NB4 (cell line): ENCODE measurements at regions not wholly inside any gene's neighbourhood (a gene's known extent, or its start where the extent isn't known, plus 50 kb on each side); places are given as distances from the start of the nearest gene placed in this dataset.
"Not testable (repeated sequence)": the region's sequence is repeated elsewhere in the genome, so short reads cannot be mapped to it uniquely, and the experiment has no call there.

Experiments used
- DNase-seq: peaks from one replicate; pipeline ENCODE4 v3.0.0; 2010; ENCODE audit warnings: low read depth
- H3K4me3 ChIP-seq: one replicate; pipeline ENCODE4 v1.5.1; 2011; ENCODE audit warnings: mild to moderate bottlenecking, low read depth, low read length, moderate library complexity
- MYC ChIP-seq: IDR thresholded peaks from 2 replicates; pipeline ENCODE4 v1.6.1; 2011; ENCODE audit warnings: low read depth, low read length
- POLR2A ChIP-seq: IDR thresholded peaks from 2 replicates; pipeline ENCODE4 v1.6.1; 2011; ENCODE audit warnings: mild to moderate bottlenecking; ENCODE audit not compliant: insufficient read length; ENCODE audit errors: extremely low read depth
- TF ChIP-seq, protein P1 (sequence below): IDR thresholded peaks from 2 replicates; pipeline ENCODE4 v1.6.1; 2011; ENCODE audit warnings: low read depth, low read length
- TF ChIP-seq, protein P2 (sequence below): IDR thresholded peaks from one replicate; pipeline ENCODE4 v1.5.1; 2012; ENCODE audit warnings: low read depth, low read length

DNA sequence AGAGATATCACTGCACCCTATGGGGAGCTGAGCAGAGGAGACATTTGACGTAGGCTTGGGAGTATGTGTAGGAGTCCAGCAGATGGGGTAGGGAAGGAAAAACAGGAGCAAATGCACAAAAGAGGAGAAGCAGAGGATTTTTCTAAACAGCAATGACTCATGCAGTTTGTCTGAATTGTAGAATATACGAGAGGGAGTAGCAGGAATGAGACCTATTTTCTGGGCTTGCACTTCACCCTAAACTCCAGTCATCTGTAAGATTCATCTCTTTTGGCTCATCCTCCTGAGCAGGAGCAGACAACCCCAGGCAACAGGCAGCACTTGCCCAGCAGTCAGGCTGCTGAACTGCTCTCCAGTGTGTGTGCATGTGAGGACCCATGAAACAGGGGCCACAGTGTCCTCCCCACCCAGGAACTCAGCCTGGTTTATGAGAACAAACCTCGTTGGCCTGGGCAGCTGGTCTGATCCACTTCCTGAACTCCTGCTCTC is 100.2 kb upstream of the CDC42EP3 start:
- TF ChIP-seq, protein P1, sequence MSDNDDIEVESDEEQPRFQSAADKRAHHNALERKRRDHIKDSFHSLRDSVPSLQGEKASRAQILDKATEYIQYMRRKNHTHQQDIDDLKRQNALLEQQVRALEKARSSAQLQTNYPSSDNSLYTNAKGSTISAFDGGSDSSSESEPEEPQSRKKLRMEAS = no peak
- TF ChIP-seq POLR2A = no peak
- no peak for DNase-seq
- H3K4me3 ChIP-seq = no peak overlapping the region

DNA sequence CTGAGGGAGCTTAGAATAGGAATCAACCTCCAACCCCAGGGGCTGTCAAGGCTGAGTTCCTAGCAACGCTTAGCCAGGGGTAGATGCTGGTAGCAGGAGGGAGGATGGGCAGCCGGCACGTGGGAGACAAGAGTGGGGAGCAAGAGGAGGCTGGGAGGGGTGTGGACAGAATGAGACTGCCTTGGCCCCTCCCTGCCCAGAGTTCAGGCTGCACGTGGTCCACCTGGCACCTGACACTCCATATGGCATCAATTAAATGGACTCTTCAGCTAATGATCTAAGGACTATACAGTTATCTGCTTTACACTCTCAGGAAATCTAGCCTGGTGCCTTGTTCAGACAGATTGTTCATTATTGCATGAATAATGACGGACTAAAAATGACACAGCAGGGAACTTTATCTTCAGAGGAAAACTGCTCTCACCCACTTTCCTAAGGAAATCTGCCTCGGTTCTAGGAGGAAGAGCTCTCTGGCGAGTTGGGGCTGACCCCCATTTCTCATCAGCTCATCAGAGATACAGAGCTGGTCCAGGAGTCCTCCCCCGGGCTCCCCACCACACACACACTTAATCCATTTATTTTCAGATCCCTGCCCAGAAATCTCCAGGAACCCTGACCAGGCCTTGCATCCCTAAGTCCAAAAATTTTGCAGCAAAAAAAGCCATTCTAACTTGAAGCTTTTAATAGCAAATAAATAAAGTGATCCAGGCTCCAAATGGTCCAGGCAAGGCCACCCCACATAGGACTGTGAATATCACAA is 102.1 kb upstream of the CDC42EP3 start:
- no peak overlapping the region for H3K4me3 ChIP-seq
- TF ChIP-seq MYC (no peak), POLR2A (no peak)
- TF ChIP-seq, protein P2, sequence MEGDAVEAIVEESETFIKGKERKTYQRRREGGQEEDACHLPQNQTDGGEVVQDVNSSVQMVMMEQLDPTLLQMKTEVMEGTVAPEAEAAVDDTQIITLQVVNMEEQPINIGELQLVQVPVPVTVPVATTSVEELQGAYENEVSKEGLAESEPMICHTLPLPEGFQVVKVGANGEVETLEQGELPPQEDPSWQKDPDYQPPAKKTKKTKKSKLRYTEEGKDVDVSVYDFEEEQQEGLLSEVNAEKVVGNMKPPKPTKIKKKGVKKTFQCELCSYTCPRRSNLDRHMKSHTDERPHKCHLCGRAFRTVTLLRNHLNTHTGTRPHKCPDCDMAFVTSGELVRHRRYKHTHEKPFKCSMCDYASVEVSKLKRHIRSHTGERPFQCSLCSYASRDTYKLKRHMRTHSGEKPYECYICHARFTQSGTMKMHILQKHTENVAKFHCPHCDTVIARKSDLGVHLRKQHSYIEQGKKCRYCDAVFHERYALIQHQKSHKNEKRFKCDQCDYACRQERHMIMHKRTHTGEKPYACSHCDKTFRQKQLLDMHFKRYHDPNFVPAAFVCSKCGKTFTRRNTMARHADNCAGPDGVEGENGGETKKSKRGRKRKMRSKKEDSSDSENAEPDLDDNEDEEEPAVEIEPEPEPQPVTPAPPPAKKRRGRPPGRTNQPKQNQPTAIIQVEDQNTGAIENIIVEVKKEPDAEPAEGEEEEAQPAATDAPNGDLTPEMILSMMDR = no peak
- TF ChIP-seq, protein P1 = no peak
- DNase-seq = no peak

DNA sequence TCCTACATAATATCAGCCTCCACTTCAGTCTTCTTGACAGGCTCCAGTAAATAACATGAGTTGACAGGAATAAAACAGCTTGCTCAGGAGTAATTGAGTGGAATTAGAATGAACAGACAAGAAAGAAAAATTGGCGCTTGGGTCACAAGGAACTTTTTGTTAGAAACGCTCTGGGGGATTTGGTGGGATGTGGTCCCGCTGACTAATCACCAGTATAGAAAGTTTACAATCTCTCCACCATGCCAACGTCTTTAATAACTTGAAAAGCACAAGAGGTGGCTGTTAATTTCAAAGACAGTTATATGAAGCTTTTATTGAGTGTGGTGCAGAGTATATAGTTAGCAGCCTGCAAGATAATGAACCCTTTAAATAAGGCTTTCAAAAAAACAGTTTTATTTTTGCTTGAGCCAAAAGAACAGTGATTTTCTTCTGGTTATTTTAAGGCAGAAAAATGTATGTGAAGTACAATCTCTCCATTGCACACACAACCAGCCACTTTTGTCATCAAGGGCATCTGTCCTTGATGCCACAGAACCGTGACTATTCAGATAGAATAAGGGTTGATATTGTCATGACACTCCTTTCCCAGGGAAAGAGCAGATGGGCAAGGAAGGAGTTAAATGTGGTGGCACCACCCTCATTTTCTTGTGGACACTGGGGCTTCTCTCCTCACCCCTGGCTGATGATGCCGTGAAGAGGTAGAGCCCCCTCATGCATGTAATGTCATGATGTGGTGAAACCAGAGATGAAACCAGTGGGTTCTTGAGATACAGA is 102.9 kb upstream of the CDC42EP3 start:
- not testable (repeated sequence) for H3K4me3 ChIP-seq, DNase-seq

DNA sequence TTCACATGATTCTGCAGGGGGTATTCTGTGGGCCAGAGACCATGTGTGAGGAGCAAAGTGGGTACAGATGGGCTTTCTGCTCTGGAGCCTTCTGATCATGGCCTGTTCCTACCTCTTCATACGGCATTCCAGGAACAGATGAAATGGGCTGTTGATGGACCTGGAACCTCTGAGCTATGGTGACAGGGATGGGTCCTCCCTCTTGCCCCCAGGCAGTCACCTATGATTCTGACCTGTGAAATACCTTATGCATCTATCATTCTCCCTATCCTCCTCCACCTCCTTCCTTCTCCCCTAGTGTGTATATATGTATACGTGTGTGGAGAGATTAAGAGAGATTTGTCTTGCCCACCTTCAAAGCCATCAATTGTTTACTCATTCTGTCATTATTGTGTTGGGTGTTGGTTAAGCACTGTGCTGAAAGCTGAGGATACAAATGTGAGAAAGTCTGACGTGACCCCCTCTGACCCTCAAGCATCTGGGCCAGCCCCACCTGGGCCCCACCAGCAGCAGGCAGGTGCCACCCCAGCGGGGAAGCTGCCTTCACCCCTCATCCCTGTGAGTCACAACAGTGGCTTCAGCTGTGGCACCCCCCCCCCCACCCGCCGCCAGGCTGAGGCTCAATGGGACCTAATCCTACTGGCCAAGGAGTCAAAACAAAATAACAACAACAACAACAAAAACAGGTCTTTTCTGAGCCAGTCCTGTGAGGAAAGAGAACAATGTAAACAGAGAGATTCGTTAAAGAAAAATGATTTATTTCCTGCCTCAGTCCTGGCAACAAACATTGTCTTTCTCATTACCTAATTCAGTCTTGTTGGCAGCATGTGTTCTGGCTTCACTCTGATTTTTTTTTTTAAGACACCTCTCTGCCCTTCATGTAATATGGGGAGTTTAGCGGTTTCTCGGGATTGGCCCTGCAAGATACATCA is 103.8 kb upstream of the CDC42EP3 start:
- H3K4me3 ChIP-seq = no peak overlapping the region
- DNase-seq = no peak
- TF ChIP-seq MYC = no peak
- TF ChIP-seq, protein P1 = no peak
- no peak for TF ChIP-seq POLR2A
- TF ChIP-seq, protein P2 = no peak

DNA sequence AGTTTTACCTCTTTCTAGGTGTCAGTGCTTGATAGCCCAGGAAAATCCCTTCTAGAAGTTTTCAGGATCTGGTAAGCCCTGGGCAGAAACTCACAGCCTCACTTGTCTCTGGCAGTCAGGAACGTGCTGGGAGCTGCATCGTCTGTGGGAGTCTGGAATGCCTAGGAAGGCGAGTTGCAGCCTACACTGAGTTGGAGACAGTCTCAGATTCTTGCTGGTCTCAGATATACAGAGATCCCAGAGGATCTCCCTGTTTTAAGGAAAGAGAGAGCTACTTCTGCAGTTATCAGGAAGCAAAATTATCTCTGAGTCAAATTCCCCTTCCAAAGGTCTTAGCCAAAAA is 104.4 kb upstream of the CDC42EP3 start:
- H3K4me3 ChIP-seq = no peak overlapping the region
- DNase-seq = no peak
- no peak for TF ChIP-seq MYC

DNA sequence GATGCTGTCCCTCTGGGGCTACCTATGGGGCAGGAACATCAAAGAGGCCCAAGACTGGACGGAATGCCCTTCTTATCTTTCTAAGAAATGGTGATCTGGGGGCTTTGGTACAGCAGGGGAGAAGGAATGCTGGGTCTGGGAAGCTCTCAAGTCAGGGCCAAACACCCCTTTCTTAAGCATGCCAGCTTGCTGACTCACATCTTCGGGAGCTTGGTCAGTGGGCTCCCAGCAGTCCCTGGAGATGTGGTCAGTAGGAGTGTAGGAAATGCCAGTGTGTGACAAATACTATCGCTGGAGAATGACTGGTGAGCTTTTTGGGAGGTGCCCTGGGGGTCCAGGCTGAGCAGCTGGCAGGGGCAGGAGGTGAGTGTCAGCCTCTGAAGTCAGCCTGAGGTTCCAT is 105.0 kb upstream of the CDC42EP3 start:
- DNase-seq = peak; percentile 31
- no peak overlapping the region for H3K4me3 ChIP-seq
- TF ChIP-seq, protein P1 = no peak
- TF ChIP-seq POLR2A (no peak), MYC (no peak)
- TF ChIP-seq, protein P2 = no peak

DNA sequence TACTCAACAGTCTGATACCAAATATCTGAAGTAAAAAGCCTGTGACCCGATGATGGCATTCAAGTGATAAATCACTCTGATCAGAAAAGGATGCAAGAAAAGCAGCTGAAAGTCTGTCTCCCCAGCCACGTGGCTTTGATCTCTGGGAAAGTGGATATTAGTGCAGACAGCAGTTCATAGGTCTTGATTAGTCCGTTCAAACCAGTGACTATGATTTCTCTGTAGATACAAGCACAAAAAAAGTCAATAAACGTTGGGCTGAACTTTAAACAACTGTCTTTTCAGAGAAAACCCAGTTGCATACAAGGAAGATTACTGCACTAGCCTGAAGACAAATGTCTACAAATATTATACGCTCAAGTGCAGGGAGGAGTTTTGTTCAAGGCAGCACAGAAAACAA is 107.7 kb upstream of the CDC42EP3 start:
- no peak overlapping the region for H3K4me3 ChIP-seq
- no peak for TF ChIP-seq POLR2A
- TF ChIP-seq MYC = no peak
- TF ChIP-seq, protein P1 = no peak
- TF ChIP-seq, protein P2 = no peak
- no peak for DNase-seq
